ENCODE measurements at regions not wholly inside any gene's neighbourhood (a gene's known extent, or its start where the extent isn't known, plus 50 kb on each side); places are given as distances from the start of the nearest gene placed in this dataset.

DNA sequence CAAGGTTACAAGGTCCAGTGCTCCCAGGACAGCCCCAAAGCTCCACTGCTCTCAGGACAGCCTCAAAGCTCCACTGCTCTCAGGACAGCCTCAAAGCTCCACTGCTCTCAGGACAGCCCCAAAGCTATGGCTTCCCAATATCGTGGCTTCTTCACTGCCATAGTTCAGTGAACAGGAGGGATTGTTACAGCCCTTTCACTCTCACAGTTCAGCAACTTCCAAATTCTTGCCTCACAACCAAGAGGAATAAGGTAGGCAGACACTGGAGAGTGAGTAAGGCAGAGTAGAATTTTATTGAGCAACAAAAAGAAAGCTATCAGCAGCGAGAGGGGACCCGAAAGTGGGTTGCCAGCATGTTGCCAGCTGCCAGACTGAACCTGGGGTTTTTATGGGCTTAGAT lies 277.6 kb downstream of the CDH10 start:
- Histone ChIP-seq H3K4me1 (no peaks in the 10 kb centered on the region), H3K9me3 (no peaks in the 10 kb centered on the region), H3K4me3 (no peak overlapping the region), H3K27me3 (no peaks in the 10 kb centered on the region), H3K27ac (no peak overlapping the region), H3K36me3 (no peaks in the 10 kb centered on the region)
- DNase-seq (ENCODE audit: extremely low spot score in 2 of 2), result no peak
- no peak for TF ChIP-seq POLR2AphosphoS5 (IDR thresholded peaks at IDR 0.05; ENCODE audit: insufficient read depth in 1 of 2, low read depth in 1 of 2)
- TF ChIP-seq POLR2A (IDR thresholded peaks at IDR 0.05), result no peak
- TF ChIP-seq, protein P1, sequence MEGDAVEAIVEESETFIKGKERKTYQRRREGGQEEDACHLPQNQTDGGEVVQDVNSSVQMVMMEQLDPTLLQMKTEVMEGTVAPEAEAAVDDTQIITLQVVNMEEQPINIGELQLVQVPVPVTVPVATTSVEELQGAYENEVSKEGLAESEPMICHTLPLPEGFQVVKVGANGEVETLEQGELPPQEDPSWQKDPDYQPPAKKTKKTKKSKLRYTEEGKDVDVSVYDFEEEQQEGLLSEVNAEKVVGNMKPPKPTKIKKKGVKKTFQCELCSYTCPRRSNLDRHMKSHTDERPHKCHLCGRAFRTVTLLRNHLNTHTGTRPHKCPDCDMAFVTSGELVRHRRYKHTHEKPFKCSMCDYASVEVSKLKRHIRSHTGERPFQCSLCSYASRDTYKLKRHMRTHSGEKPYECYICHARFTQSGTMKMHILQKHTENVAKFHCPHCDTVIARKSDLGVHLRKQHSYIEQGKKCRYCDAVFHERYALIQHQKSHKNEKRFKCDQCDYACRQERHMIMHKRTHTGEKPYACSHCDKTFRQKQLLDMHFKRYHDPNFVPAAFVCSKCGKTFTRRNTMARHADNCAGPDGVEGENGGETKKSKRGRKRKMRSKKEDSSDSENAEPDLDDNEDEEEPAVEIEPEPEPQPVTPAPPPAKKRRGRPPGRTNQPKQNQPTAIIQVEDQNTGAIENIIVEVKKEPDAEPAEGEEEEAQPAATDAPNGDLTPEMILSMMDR (IDR thresholded peaks at IDR 0.05), result no peak
- intact Hi-C loops (cut with DNase I), result no loop called here

- Histone ChIP-seq H3K9me3 (no peaks in the 10 kb centered on the region), H3K4me1 (no peaks in the 10 kb centered on the region), H3K36me3 (no peaks in the 10 kb centered on the region), H3K27me3 (no peaks in the 10 kb centered on the region), H3K27ac (no peak overlapping the region), H3K4me3 (no peak overlapping the region)
- no peak for TF ChIP-seq POLR2AphosphoS5 (IDR thresholded peaks at IDR 0.05; ENCODE audit: insufficient read depth in 1 of 2, low read depth in 1 of 2)
- TF ChIP-seq, protein P1 (IDR thresholded peaks at IDR 0.05), result no peak
- TF ChIP-seq POLR2A (IDR thresholded peaks at IDR 0.05), result no peak
- no peak for DNase-seq (ENCODE audit: extremely low spot score in 2 of 2)
- intact Hi-C loops (cut with DNase I), result no loop called here
These were observed 276.7 kb downstream of the CDH10 start for GRCh38 chr5:24368115-24368514.

DNA sequence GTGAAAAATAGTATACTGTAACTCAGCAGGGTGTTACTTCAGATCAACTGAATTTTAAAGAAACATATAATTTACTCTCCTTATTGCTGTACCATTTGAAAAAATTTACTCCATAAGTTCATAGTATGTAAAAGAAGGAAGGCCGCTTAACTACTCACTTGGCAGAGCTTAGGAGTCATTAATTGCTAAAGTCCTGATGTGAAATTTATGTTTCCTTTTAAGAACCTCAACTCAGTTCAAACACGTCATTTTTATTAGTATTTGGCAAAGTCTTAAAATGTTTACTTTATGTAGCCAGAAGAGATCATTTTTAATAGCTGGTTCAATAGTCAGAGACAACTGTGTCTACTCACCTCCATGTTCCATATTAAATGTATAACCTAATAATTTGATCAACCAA lies 268.6 kb downstream of the CDH10 start:
- no peaks in the 10 kb centered on the region for H3K36me3 ChIP-seq
- H3K9me3 ChIP-seq, result no peaks in the 10 kb centered on the region
- intact Hi-C loops (cut with DNase I), result no loop called here
- DNase-seq (ENCODE audit: extremely low spot score in 2 of 2), result no peak
- no peak for TF ChIP-seq POLR2AphosphoS5 (IDR thresholded peaks at IDR 0.05; ENCODE audit: insufficient read depth in 1 of 2, low read depth in 1 of 2)
- no peak for TF ChIP-seq POLR2A (IDR thresholded peaks at IDR 0.05)
- TF ChIP-seq, protein P1 (IDR thresholded peaks at IDR 0.05), result no peak
- H3K27ac ChIP-seq, result no peak overlapping the region
- H3K4me3 ChIP-seq, result no peak overlapping the region
- no peaks in the 10 kb centered on the region for H3K27me3 ChIP-seq
- H3K4me1 ChIP-seq, result no peaks in the 10 kb centered on the region

GRCh38 chr5:24376616-24377015 lies 268.2 kb downstream of the CDH10 start:
- no peak for TF ChIP-seq POLR2A (IDR thresholded peaks at IDR 0.05)
- TF ChIP-seq, protein P1 (IDR thresholded peaks at IDR 0.05), result no peak
- no peak for TF ChIP-seq POLR2AphosphoS5 (IDR thresholded peaks at IDR 0.05; ENCODE audit: insufficient read depth in 1 of 2, low read depth in 1 of 2)
- intact Hi-C loops (cut with DNase I), result no loop called here

GRCh38 chr5:24381861-24382489 lies 262.8 kb downstream of the CDH10 start:
- Histone ChIP-seq H3K36me3 (no peaks in the 10 kb centered on the region), H3K4me1 (no peaks in the 10 kb centered on the region), H3K27ac (no peak overlapping the region), H3K9me3 (no peaks in the 10 kb centered on the region), H3K27me3 (no peaks in the 10 kb centered on the region), H3K4me3 (no peak overlapping the region)
- intact Hi-C loops (cut with DNase I), result no loop called here
- TF ChIP-seq POLR2AphosphoS5 (IDR thresholded peaks at IDR 0.05; ENCODE audit: insufficient read depth in 1 of 2, low read depth in 1 of 2), result no peak
- TF ChIP-seq, protein P1 (IDR thresholded peaks at IDR 0.05), result no peak
- no peak for TF ChIP-seq POLR2A (IDR thresholded peaks at IDR 0.05)
- DNase-seq (ENCODE audit: extremely low spot score in 2 of 2), result no peak

More at GRCh38 chr5:24376616-24377015, 268.2 kb downstream of the CDH10 start:
- no peak for DNase-seq (ENCODE audit: extremely low spot score in 2 of 2)
- Histone ChIP-seq H3K27ac (no peak overlapping the region), H3K4me1 (no peaks in the 10 kb centered on the region), H3K36me3 (no peaks in the 10 kb centered on the region), H3K27me3 (no peaks in the 10 kb centered on the region), H3K9me3 (no peaks in the 10 kb centered on the region), H3K4me3 (no peak overlapping the region)
